ENCODE measurements at regions not wholly inside any gene's neighbourhood (a gene's known extent, or its start where the extent isn't known, plus 50 kb on each side); places are given as distances from the start of the nearest gene placed in this dataset.

- ATAC-seq (no peak), DNase-seq (no peak)
- H3K27ac ChIP-seq, result no peak overlapping the region
- intact Hi-C loops (cut with DNase I), result no loop called here
- H3K36me3 ChIP-seq (replicated peaks in 1 of 2; ENCODE audit: insufficient read depth in 1 of 2, low read depth in 2 of 2), result no peaks in the 10 kb centered on the region
- TF ChIP-seq CTCF (IDR thresholded peaks at IDR 0.05) (no peak), POLR2A (IDR thresholded peaks at IDR 0.05) (no peak)
- H3K4me3 ChIP-seq, result no peak overlapping the region
- H3K4me1 ChIP-seq, result peaks cover 6% of the 10 kb centered on the region
- 62 to 82% methylated on average over 3 of the region's 3 CpGs for WGBS, 2 donors
- H3K27me3 ChIP-seq, result no peaks in the 10 kb centered on the region
- H3K9me3 ChIP-seq, result no peaks in the 10 kb centered on the region
Measured at GRCh38 chr12:47412601-47413236, 293.1 kb downstream of the RPAP3 start.

GRCh38 chr12:47411966-47412365 lies 293.9 kb downstream of the RPAP3 start:
- no peak for TF ChIP-seq CTCF (IDR thresholded peaks at IDR 0.05)
- no peak for TF ChIP-seq POLR2A (IDR thresholded peaks at IDR 0.05)
- ATAC-seq, result no peak
- DNase-seq, result no peak
- H3K4me1 ChIP-seq, result peaks cover 10% of the 10 kb centered on the region
- intact Hi-C loops (cut with DNase I), result no loop called here
- H3K27ac ChIP-seq, result no peak overlapping the region
- H3K9me3 ChIP-seq, result no peaks in the 10 kb centered on the region
- H3K4me3 ChIP-seq, result no peak overlapping the region
- H3K27me3 ChIP-seq, result no peaks in the 10 kb centered on the region
- H3K36me3 ChIP-seq (replicated peaks in 1 of 2; ENCODE audit: insufficient read depth in 1 of 2, low read depth in 2 of 2), result no peaks in the 10 kb centered on the region

GRCh38 chr12:47410862-47411261 lies 295.0 kb downstream of the RPAP3 start:
- no peak for TF ChIP-seq POLR2A (IDR thresholded peaks at IDR 0.05)
- TF ChIP-seq CTCF (IDR thresholded peaks at IDR 0.05), result no peak
- intact Hi-C loops (cut with DNase I), result no loop called here
- H3K27me3 ChIP-seq, result no peaks in the 10 kb centered on the region
- H3K9me3 ChIP-seq, result no peaks in the 10 kb centered on the region
- H3K4me3 ChIP-seq, result no peak overlapping the region
- ATAC-seq, result no peak
- WGBS, 2 donors, result 74 to 83% methylated on average over 3 of the region's 3 CpGs
- no peak overlapping the region for H3K27ac ChIP-seq
- H3K4me1 ChIP-seq, result peaks cover 10% of the 10 kb centered on the region
- no peaks in the 10 kb centered on the region for H3K36me3 ChIP-seq (replicated peaks in 1 of 2; ENCODE audit: insufficient read depth in 1 of 2, low read depth in 2 of 2)
- DNase-seq, result no peak

GRCh38 chr12:47410383-47410782 lies 295.4 kb downstream of the RPAP3 start:
- no peak for DNase-seq
- H3K36me3 ChIP-seq (replicated peaks in 1 of 2; ENCODE audit: insufficient read depth in 1 of 2, low read depth in 2 of 2), result no peaks in the 10 kb centered on the region
- intact Hi-C loops (cut with DNase I), result no loop called here
- TF ChIP-seq POLR2A (IDR thresholded peaks at IDR 0.05) (no peak), CTCF (IDR thresholded peaks at IDR 0.05) (no peak)
- no peak for ATAC-seq
- peaks cover 10% of the 10 kb centered on the region for H3K4me1 ChIP-seq
- H3K9me3 ChIP-seq, result no peaks in the 10 kb centered on the region
- H3K4me3 ChIP-seq, result no peak overlapping the region
- no peak overlapping the region for H3K27ac ChIP-seq
- H3K27me3 ChIP-seq, result no peaks in the 10 kb centered on the region

GRCh38 chr12:47409310-47409987 lies 296.4 kb downstream of the RPAP3 start:
- no peak overlapping the region for H3K27ac ChIP-seq
- no peaks in the 10 kb centered on the region for H3K9me3 ChIP-seq
- DNase-seq, result no peak
- no peak for ATAC-seq
- WGBS, 2 donors, result 74 to 80% methylated on average over 4 of the region's 4 CpGs
- no peaks in the 10 kb centered on the region for H3K36me3 ChIP-seq (replicated peaks in 1 of 2; ENCODE audit: insufficient read depth in 1 of 2, low read depth in 2 of 2)
- no peak for TF ChIP-seq POLR2A (IDR thresholded peaks at IDR 0.05)
- no peak for TF ChIP-seq CTCF (IDR thresholded peaks at IDR 0.05)
- H3K27me3 ChIP-seq, result no peaks in the 10 kb centered on the region
- H3K4me1 ChIP-seq, result peaks cover 10% of the 10 kb centered on the region
- no peak overlapping the region for H3K4me3 ChIP-seq
- intact Hi-C loops (cut with DNase I), result no loop called here
